Limb (tissue), 2 donors: ENCODE measurements at regions not wholly inside any gene's neighbourhood (a gene's known extent, or its start where the extent isn't known, plus 50 kb on each side); places are given as distances from the start of the nearest gene placed in this dataset.
"Not testable (repeated sequence)": the region's sequence is repeated elsewhere in the genome, so short reads cannot be mapped to it uniquely, and the experiment has no call there.

ENCODE experiments used
- DNase-seq, 2 donors: peaks; one replicate each; pipeline ENCODE4 v3.0.0-alpha.2; 2016; ENCODE audit errors: extremely low spot score in 2 of 2

DNA sequence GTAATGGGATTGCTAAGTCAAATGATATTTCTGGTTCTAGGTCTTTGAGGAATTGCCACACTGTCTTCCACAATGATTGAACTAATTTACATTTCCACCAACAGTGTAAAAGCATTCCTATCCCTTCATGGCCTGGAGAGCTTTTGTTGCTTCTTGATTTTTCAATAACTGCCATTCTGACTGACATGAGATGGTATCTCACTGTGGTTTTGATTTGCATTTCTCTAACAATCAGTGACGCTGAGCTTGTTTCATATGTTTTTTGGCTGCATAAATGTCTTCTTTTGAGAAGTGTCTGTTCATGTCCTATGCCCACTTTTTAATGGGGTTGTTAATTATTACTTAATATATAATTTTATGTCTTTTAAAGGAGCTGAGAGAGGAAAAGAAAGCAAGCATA, 177.7 kb upstream of the VLDLR start:
- DNase-seq, result not testable (repeated sequence)

DNA sequence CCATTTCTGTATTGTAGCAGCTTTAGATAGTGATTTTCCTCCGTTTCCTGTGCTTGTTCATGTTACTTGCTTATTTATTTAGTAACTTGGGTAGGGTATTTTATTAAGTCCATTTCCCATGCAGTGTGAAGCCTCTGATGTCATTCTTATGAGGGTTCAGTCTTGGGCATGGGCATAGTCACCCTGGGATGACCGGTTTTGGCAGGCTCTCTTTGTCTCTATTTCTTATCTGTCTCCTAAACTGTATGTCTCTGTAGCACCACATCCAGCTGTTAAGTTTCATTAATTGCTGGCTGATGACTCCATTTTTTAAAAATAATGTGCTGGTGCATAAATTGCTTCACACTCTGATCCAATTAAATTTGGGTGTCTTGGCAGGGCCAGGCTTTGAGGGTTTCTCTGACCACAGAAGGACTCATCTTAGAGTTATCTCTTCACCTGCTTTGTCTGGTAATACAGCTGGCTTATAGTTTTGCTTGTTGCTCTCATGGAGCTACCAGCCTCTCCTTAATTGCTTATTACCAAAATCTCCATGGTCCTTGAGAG, 173.3 kb upstream of the VLDLR start:
- no peak for DNase-seq

DNA sequence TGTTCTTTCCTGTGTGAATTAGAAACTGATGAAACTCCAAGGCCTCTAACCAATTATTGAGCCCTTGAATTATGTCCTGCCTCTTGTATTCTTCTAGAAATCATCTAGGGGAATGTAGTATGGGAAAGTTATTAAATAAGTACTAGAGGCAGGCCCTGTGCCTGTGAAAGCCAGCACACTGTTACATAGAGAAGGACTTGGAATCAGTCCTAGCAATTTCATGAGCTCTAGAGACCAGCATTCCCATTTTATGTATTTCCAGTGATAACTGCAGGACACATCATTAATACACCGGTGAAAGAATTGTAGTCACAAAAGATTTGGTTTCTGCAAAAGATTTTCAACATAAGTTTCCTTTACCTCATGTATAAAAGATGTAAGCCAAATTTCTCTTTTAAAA, 168.5 kb upstream of the VLDLR start:
- peak in 1 of 2 donors; percentile 36 for DNase-seq

DNA sequence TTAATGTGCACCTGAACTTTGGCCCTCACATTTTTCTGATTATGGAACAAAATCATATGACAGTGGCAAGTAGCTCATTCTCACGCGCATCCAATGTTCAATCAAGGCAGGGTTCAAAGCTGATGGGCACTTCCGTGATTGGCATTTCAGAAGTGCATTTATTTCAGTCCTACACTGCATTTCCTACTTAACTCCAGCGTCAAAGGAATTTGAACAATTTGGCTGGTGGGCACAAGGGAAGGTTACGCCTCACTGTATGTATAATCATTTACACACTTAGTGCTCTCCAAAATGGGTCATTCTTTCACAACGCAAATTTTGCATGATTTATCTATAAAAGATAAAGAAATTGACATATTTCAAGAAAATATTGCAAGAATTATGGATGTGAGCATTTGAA, 167.9 kb upstream of the VLDLR start:
- no peak for DNase-seq

DNA sequence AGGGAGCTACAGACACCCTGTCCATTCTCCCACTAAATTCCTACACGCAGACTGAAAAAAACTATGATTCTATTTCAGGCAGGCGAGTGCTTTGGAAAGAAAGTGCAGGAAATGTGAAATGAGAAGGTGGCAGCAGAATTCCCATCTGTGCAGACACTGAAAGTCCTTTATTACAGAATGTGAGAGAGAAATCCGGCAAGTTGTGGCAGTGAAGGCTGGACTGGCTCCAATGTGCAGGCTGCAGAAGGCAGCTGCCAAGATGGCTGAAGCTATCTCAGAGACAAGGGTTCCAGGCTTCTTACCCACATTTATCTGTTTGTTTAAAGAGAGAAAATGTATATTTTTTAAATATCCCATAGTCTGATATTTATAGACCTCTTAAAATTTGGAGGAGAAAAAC, 161.8 kb upstream of the VLDLR start:
- peak in 1 of 2 donors; percentile 49 for DNase-seq

DNA sequence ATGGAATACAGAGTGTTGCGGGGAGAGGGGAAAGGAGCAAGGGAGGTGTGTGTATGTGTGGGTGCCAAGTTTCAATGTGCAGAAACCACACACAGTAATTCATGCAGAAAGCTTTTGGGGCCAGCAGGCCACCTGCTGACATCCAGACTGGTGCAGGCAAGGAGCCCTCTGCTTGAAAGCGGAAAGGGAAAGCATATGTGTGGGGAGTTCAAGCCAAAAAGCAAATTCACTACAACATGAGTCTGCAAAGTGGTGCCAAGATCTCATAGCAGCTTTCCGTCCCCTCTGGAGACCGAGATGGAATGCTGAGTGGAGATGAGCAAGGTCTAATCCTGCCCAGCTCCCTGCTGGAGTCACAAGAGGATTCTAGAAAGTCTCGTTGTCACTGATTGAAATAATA, 159.7 kb upstream of the VLDLR start:
- DNase-seq, result peak; percentile 70 to 85

DNA sequence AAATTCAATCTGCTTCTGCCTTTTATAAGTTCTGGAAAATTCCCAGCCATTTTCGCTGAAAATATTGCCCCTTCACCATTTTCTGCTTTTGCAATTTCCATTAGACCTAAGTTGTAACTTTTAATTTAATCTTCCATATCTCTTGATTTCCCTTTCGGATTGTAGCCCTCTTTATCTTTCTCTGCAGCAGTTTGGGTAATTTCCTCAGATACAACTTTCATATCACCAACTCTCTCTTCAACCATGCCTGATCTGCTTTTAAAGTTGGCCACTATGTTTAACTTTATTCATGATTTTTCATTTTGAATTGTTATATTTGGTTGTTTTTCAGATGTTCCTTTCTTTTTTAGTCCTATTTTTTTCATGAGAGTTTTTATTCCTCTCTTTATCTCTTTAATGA, 157.0 kb upstream of the VLDLR start:
- DNase-seq, result no peak

DNA sequence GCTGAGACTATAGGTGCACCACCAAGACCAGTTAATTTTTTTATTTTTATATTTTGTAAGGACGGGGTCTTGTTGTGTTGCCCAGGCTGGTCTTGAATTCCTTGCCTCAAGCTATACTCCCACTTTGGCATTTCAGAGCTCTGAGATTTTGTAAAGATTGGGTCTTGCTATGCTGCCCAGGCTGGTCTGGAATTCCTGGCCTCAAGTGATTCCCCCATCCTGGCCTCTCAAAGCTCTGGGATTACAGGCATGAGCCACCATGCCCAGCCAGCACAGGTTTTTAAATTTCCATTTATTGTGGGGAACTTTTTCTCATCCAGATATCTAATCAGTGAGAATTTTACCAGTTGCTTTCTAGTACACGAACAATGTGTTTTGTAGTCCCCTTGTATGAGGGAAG, 156.1 kb upstream of the VLDLR start:
- DNase-seq, result no peak

- DNase-seq, result no peak
Measured at GRCh38 chr9:2465921-2466460, 155.6 kb upstream of the VLDLR start.

DNA sequence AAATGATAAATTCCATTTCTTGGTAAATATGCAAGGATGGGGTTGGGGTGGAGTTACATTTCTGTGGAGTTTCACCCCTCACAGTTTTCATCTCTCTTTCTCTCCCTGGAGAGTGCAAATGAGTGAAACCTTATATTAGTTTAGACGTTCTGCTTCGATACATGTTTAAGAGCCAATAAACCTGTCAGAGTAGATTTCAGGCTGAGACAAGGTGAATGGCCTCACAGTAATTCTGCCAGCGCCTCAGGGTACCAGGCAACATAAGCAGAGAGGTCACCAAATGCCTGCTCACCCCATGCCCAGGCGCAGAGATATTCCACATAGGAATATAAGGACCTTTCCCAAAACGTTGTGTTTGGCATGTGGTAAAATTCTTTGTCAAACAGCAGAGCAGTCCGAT, 154.9 kb upstream of the VLDLR start:
- no peak for DNase-seq

DNA sequence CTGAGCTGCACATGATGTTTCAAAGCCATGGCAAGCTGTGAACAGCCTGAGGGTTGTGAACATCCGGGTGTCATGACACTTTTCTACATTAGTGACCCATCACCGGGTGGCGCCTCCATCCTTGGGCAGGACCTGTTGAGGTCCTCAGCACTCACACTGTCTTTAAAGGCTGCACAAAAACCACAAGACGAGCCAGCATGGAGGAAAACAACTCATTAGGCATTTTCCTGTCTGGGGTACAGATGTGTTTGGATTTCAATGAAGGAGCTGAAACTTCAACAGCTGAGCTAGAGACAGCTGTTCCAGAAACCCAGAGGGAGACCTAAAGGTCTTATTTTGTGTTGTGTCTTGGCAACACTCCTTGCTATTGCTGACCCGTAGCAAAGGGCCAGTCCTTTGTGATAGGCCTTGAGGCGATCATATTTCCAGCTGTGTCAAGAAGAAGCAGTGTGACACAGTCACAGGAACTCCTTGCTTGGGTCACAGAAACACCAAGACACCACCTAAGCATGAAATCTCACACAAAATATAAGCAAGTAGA, 151.8 kb upstream of the VLDLR start:
- DNase-seq, result peak; percentile 47 to 80

GRCh38 chr9:2473681-2474080, 147.9 kb upstream of the VLDLR start:
- DNase-seq, result no peak

DNA sequence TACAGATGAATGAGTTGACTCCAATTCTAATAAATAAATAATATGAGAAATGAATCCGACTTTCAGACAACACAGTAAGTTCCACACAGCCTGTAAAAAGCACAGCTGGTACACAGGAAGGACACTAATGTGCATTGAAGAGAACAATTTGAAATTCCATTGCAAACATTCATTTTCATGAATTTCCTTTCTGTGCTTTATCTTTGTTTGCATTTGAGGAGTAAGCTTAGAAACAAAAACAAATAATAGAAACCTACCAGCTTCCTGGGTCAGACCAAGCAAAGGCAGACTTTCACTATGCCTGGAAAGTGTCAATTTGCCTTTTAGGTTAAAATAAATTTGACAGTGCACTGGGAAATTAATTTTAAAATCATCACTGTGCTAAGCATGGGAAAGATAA, 143.8 kb upstream of the VLDLR start:
- no peak for DNase-seq

DNA sequence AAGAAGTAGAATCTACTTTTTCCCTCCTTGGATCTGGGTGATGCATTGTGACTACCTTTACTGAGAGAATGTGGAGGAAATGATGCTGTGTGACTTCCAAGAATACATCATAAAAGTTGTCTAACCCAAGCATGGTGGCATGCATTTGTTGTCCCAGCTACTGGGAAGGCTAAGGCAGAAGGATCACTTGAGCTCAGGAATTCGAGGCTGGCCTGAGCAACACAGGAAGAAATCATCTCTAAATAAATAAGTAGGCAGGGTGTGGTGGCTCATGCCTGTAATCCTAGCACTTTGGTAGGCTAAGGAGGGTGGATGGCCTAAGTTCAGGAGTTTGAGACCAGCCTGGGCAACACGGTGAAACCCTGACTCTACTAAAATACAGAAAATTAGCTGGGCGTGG, 143.2 kb upstream of the VLDLR start:
- no peak for DNase-seq

- no peak for DNase-seq
Measured at GRCh38 chr9:2479056-2479565, 142.5 kb upstream of the VLDLR start.

- no peak for DNase-seq
Measured at GRCh38 chr9:2480255-2480837, 141.2 kb upstream of the VLDLR start.

- no peak for DNase-seq
Measured at GRCh38 chr9:2481216-2481615, 140.4 kb upstream of the VLDLR start.

- DNase-seq, result no peak
Measured at GRCh38 chr9:2486988-2487387, 134.6 kb upstream of the VLDLR start.

- DNase-seq, result peak; percentile 37 to 63
Measured at GRCh38 chr9:2489838-2490314, 131.7 kb upstream of the VLDLR start.

GRCh38 chr9:2492161-2492560, 129.4 kb upstream of the VLDLR start:
- DNase-seq, result no peak

DNA sequence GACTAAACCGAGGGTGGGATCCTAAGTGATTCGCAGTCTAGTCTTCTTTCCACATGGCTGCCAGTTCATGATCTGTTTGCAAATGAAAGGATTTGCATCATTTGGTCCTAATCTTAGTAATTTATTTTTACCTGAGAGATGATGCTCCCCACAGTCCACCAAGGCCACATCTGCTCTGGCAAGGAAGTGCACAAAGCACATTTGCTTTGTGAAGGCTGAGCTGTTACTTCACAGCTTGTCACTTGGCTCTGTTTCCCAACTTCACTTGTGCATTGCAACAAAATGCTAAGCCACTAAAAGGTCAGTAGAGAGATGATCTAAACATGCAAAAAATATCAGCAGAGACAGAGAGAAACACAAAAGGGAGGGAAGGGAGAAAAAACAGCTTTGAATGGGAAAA, 128.5 kb upstream of the VLDLR start:
- DNase-seq, result peak in 1 of 2 donors; percentile 48

- no peak for DNase-seq
Measured at GRCh38 chr9:2493529-2493928, 128.1 kb upstream of the VLDLR start.

GRCh38 chr9:2494562-2494961, 127.0 kb upstream of the VLDLR start:
- no peak for DNase-seq
